Panc1 (cell line): ENCODE measurements at regions not wholly inside any gene's neighbourhood (a gene's known extent, or its start where the extent isn't known, plus 50 kb on each side); places are given as distances from the start of the nearest gene placed in this dataset.

Experiments used
- ATAC-seq: fragments of 200-7000 bp; cut with Tn5 transposase; 2 replicates; pipeline ENCODE4 v1.9.1; 2020; ENCODE audit warnings: mild to moderate bottlenecking, moderate library complexity
- BruUV-seq: library from RNA; stranded (reverse); fragments of 400-500 nt; replicated peaks from 2 replicates; lab custom pipeline; 2021; lab: Mats Ljungman, UMichigan
- CTCF ChIA-PET: fragments of 300-600 bp; sonication (Branson Sonifier 250); formaldehyde crosslinking; loops from one replicate; lab custom pipeline; 2022; ENCODE audit warnings: antibody characterized with exemption; lab: Charles Lee
- POLR2A ChIA-PET: fragments of 300-600 bp; sonication (Branson Sonifier 250); formaldehyde crosslinking; loops from one replicate; lab custom pipeline; 2022; ENCODE audit warnings: antibody characterized with exemption; lab: Charles Lee
- DNase-seq: peaks from one replicate; pipeline ENCODE4 v3.0.0-alpha.2; 2010; ENCODE audit warnings: low read depth, low spot score
- H3K27ac ChIP-seq: 2 replicates; pipeline ENCODE4 v1.5.1; 2011; ENCODE audit warnings: mild to moderate bottlenecking, low read length, inconsistent platforms
- H3K27me3 ChIP-seq: fragments of 200-500 bp; sonication (Bioruptor generic); 2 replicates; pipeline ENCODE4 v1.6.0; 2014; ENCODE audit warnings: low read length, inconsistent platforms; ENCODE audit not compliant: control insufficient read depth, insufficient read depth
- H3K36me3 ChIP-seq: fragments of 200-500 bp; sonication (Bioruptor generic); 2 replicates; pipeline ENCODE4 v1.5.1; 2014; ENCODE audit warnings: inconsistent platforms, mild to moderate bottlenecking, low read length, moderate library complexity; ENCODE audit not compliant: control insufficient read depth, insufficient read depth
- H3K4me1 ChIP-seq: 2 replicates; pipeline ENCODE4 v1.5.1; 2011; ENCODE audit warnings: inconsistent platforms, mild to moderate bottlenecking, low read length, moderate library complexity; ENCODE audit not compliant: control insufficient read depth, insufficient read depth
- H3K4me3 ChIP-seq, 2 experiments: 2 replicates each; pipeline ENCODE4 v1.5.1; 2011 to 2012; ENCODE audit warnings: low read depth in 2 of 2, low read length in 2 of 2, mild to moderate bottlenecking in 2 of 2, inconsistent platforms in 1 of 2, moderate library complexity in 1 of 2
- H3K9me3 ChIP-seq: fragments of 200-500 bp; sonication (Bioruptor generic); 2 replicates; pipeline ENCODE4 v1.5.1; 2014; ENCODE audit warnings: low read depth, mild to moderate bottlenecking, inconsistent platforms, low read length, moderate library complexity; ENCODE audit not compliant: control insufficient read depth, insufficient read depth
- POLR2AphosphoS5 ChIP-seq: IDR thresholded peaks from 2 replicates; pipeline ENCODE4 v1.6.1; 2012; ENCODE audit warnings: mild to moderate bottlenecking, low read depth, low read length, moderate library complexity
- REST ChIP-seq, 2 experiments: IDR thresholded peaks; 2 replicates each; pipeline ENCODE4 v1.6.1; 2011 to 2012; ENCODE audit warnings: low read depth in 2 of 2, control low read depth in 1 of 2, low read length in 1 of 2, mild to moderate bottlenecking in 1 of 2, moderate library complexity in 1 of 2; ENCODE audit not compliant: insufficient read depth in 1 of 2
- SIN3A ChIP-seq: IDR thresholded peaks from 2 replicates; pipeline ENCODE4 v1.6.1; 2012; ENCODE audit warnings: low read depth, mild to moderate bottlenecking, low read length, moderate library complexity, borderline replicate concordance; ENCODE audit not compliant: insufficient read depth
- TCF7L2 ChIP-seq: IDR thresholded peaks from 2 replicates; pipeline ENCODE4 v1.6.1; 2011; ENCODE audit warnings: mild to moderate bottlenecking, low read depth, low read length, inconsistent platforms
- in situ Hi-C: cut with HindIII; loops from 2 replicates; pipeline ENCODE4 v1.10.0; 2016; ENCODE audit warnings: low sequenced_read_pairs, low pct_unique_long_range_greater_than_20kb
- intact Hi-C: fragments of 100-400 bp; cut with micrococcal nuclease; formaldehyde crosslinking; loops from one replicate; pipeline ENCODE4 v1.10.0; 2022; ENCODE audit not compliant: unreplicated experiment
- TF ChIP-seq, protein P1 (sequence below): fragments of 450-650 bp; IDR thresholded peaks from 2 replicates; pipeline ENCODE4 v1.5.1; 2017; ENCODE audit warnings: mild to moderate bottlenecking

GRCh38 chr15:95609096-95609495 is 721.4 kb upstream of the NR2F2 start:
- intact Hi-C loops (no loop called here), in situ Hi-C loops (no loop called here)
- Histone ChIP-seq H3K4me1 (no peaks in the 10 kb centered on the region), H3K4me3 (no peak overlapping the region), H3K27me3 (no peaks in the 10 kb centered on the region), H3K27ac (no peak overlapping the region), H3K36me3 (no peaks in the 10 kb centered on the region), H3K9me3 (no peaks in the 10 kb centered on the region)
- POLR2A ChIA-PET = no interaction called here
- DNase-seq = no peak
- ATAC-seq = no peak
- BruUV-seq = no TSS peak
- CTCF ChIA-PET = no interaction called here
- TF ChIP-seq, protein P1, sequence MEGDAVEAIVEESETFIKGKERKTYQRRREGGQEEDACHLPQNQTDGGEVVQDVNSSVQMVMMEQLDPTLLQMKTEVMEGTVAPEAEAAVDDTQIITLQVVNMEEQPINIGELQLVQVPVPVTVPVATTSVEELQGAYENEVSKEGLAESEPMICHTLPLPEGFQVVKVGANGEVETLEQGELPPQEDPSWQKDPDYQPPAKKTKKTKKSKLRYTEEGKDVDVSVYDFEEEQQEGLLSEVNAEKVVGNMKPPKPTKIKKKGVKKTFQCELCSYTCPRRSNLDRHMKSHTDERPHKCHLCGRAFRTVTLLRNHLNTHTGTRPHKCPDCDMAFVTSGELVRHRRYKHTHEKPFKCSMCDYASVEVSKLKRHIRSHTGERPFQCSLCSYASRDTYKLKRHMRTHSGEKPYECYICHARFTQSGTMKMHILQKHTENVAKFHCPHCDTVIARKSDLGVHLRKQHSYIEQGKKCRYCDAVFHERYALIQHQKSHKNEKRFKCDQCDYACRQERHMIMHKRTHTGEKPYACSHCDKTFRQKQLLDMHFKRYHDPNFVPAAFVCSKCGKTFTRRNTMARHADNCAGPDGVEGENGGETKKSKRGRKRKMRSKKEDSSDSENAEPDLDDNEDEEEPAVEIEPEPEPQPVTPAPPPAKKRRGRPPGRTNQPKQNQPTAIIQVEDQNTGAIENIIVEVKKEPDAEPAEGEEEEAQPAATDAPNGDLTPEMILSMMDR = no peak
- TF ChIP-seq TCF7L2 (no peak), SIN3A (no peak), REST (IDR thresholded peaks at IDR 0.05; ENCODE audit: insufficient read depth in 1 of 2, low read depth in 2 of 2, low read length in 1 of 2) (no peak), POLR2AphosphoS5 (no peak)

DNA sequence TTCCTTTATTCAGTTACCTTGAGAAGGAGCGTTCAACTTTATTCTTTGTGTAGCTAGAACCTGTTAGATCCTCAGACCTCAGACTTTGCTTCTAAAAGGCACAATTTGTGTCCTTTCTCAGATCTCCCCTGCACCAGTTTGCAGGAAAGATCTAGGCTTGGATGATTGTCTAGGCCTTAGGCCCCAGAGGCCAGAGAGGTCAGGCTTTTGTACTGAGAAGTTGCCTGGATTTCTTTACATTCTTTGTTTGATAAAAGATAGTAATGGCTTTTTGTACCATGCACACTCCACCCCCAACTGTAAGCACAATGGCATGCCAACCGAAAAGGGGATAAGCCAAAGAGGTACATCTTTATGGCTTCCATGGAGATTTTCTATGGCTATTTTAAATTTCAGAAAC is 719.6 kb upstream of the NR2F2 start:
- POLR2A ChIA-PET = interaction anchor here (0.9 kb wide), 1 partner anchor 214 kb away, joined by 4 read pairs; no protein-coding TSS in a partner anchor
- CTCF ChIA-PET = no interaction called here
- no peak for ATAC-seq
- no peak for DNase-seq
- Histone ChIP-seq H3K4me3 (no peak overlapping the region), H3K9me3 (no peaks in the 10 kb centered on the region), H3K4me1 (no peaks in the 10 kb centered on the region), H3K36me3 (no peaks in the 10 kb centered on the region), H3K27me3 (no peaks in the 10 kb centered on the region), H3K27ac (no peak overlapping the region)
- TF ChIP-seq REST (IDR thresholded peaks at IDR 0.05; ENCODE audit: insufficient read depth in 1 of 2, low read depth in 2 of 2, low read length in 1 of 2) (no peak), TCF7L2 (no peak), SIN3A (no peak), POLR2AphosphoS5 (no peak)
- TF ChIP-seq, protein P1 = no peak
- in situ Hi-C loops (no loop called here), intact Hi-C loops (no loop called here)
- no TSS peak for BruUV-seq
